ENCODE measurements at regions not wholly inside any gene's neighbourhood (a gene's known extent, or its start where the extent isn't known, plus 50 kb on each side); places are given as distances from the start of the nearest gene placed in this dataset.

DNA sequence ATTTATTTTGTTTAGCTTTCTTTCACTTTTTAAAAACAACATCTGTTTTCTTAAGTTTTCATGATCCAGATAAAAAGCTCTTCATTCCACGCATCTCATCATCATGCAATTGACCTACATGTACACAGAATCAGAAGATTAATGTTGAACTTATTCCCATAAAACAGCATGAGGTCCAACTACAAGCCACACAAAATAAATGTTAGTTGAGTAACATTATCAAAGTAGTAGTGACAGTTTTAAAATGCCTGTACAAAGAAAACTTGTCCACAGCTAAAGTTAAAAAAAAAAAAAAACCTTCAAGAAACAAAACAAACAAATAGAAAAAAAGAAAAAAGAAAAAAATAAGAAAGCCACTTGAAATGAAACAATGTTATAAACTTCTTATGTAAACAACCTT, 846.3 kb downstream of the TLE1 start:
- no peak for DNase-seq (ENCODE audit: extremely low read depth, low read depth)
- TF ChIP-seq, protein P1, sequence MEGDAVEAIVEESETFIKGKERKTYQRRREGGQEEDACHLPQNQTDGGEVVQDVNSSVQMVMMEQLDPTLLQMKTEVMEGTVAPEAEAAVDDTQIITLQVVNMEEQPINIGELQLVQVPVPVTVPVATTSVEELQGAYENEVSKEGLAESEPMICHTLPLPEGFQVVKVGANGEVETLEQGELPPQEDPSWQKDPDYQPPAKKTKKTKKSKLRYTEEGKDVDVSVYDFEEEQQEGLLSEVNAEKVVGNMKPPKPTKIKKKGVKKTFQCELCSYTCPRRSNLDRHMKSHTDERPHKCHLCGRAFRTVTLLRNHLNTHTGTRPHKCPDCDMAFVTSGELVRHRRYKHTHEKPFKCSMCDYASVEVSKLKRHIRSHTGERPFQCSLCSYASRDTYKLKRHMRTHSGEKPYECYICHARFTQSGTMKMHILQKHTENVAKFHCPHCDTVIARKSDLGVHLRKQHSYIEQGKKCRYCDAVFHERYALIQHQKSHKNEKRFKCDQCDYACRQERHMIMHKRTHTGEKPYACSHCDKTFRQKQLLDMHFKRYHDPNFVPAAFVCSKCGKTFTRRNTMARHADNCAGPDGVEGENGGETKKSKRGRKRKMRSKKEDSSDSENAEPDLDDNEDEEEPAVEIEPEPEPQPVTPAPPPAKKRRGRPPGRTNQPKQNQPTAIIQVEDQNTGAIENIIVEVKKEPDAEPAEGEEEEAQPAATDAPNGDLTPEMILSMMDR (IDR thresholded peaks at IDR 0.05; ENCODE audit: low read depth, low read length) = no peak

DNA sequence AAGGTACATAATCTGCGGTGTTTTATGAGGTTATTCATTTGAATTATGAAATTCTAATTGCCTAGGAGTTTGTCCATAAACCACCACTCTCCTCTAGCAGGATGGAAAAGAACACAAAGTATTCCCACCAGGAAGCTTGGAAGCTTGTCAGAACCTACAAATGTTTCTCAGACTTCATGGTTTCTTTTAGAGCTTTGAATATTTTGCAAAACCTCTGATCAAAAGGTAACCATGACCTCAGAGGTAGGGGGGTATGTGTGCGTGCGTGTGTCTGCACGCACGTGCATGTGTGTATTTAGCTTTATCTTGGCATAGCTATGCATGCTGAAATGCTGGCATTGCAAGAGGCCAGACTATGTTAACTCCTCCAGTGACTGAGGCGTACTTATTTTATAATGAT, 847.0 kb downstream of the TLE1 start:
- DNase-seq (ENCODE audit: extremely low read depth, low read depth) = no peak
- TF ChIP-seq, protein P1 (IDR thresholded peaks at IDR 0.05; ENCODE audit: low read depth, low read length) = no peak

DNA sequence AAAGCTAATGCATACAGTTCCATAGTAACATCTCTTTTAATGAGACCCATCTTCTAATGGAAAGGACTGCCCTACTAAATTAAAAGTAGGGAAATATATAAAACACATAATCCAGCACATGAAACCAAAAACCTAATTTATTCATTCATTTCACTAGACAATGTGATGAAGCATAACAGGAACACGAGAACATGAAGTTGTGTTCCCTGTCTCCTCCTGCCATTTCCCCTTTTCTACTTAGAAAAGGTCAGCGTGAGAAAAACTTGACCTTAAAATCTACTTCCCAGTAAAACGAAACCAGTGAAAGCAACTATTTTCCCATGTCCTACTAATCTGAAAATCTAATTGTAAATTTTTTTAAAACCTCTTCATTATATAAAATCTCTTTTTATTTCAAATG, 847.5 kb downstream of the TLE1 start:
- no peak for DNase-seq (ENCODE audit: extremely low read depth, low read depth)
- TF ChIP-seq, protein P1 (IDR thresholded peaks at IDR 0.05; ENCODE audit: low read depth, low read length) = no peak

DNA sequence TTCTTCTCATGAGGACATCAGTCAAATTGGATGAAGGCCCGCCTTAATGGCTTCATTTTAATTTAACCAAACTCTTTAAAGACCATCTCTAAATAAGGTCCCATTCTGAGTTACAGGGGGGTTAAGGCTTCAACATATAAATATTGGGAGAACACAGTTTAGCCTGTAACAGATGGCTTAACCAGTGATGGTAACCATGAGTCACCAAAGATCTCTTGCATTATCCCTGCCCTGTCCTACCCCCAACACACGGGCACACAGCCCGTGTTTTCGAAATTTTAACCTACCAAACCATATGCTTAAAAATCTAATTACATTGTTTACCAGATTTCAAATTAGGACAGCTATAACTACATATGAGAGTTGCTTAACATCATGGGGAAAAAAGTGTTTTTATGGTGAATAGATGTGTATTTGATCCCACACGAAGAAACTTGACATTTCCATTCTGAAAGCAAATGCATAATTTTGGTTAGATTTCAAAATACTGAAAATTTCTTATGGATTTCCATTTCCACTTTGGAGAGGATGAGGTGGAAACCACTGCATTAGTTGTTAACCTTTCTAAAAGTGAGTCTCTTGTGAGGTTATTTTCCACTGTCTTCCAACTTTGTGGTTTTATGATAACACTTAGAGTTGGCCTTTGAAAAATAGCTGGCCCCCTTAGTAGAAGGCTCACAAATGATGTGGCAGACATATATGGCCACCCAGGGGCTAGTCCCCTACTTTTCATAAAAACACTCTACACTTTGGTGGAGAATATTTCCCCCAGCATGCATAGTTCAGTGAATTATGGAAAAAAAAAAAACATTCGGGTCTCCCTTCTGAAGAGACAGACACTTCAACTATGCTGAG, 849.3 kb downstream of the TLE1 start:
- no peak for DNase-seq (ENCODE audit: extremely low read depth, low read depth)
- TF ChIP-seq, protein P1 (IDR thresholded peaks at IDR 0.05; ENCODE audit: low read depth, low read length) = no peak

DNA sequence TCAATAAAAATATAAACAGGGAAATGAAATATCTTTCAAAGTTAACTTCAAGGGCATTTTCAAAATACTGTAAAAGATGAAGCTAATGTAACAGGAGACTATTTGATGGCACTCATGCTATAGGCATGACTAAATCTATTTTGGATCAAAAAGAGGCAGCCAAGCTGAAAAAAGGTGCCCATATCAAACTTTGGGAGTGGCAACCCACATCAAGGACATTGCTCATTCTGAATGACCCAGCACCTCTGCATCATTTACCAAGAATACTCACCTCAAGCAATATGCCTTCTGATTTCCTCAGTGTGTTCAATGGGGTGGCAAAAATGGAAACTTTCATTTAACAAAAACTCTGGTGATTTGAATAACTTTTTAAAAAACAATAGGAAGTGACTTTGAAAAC, 853.3 kb downstream of the TLE1 start:
- no peak for DNase-seq (ENCODE audit: extremely low read depth, low read depth)
- TF ChIP-seq, protein P1 (IDR thresholded peaks at IDR 0.05; ENCODE audit: low read depth, low read length) = no peak

- no peak for DNase-seq (ENCODE audit: extremely low read depth, low read depth)
- TF ChIP-seq, protein P1 (IDR thresholded peaks at IDR 0.05; ENCODE audit: low read depth, low read length) = no peak
Observed at GRCh38 chr9:80831751-80832150, 857.6 kb downstream of the TLE1 start.

DNA sequence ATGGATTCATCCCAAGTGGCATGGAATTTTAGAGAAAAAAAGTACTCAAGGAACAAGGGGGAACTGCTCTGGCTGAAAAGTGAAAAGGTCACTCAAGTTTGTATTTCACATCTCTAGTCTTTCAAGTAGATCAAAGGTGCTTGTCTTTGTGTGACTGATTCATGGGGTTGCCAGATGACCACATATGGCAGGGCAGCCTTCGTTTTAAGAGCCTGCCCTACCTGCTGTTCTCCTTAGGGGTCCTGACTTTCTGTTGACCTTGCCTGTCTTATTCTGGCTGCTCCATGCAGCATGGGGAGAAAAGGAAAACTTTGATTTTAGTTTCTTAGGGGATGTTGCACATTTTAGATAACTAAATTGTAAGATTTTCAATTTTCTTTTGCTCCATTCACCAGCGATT, 877.7 kb downstream of the TLE1 start:
- DNase-seq (ENCODE audit: extremely low read depth, low read depth) = no peak
- TF ChIP-seq, protein P1 (IDR thresholded peaks at IDR 0.05; ENCODE audit: low read depth, low read length) = no peak

All from AG09319 (cell line).